MM.1S (cell line): ENCODE measurements at regions not wholly inside any gene's neighbourhood (a gene's known extent, or its start where the extent isn't known, plus 50 kb on each side); places are given as distances from the start of the nearest gene placed in this dataset.
A peak's percentile ranks its signal among the peaks of the same experiment; 100 is the strongest.

Experiments used
- EZH2 ChIP-seq: fragments of 300-600 bp; sonication (generic); optimal IDR thresholded peaks from 2 replicates; pipeline ENCODE3; 2017; ENCODE audit warnings: low read depth, mild to moderate bottlenecking, antibody characterized with exemption, low read length, mixed read lengths
- EZH2phosphoT487 ChIP-seq: fragments of 300-600 bp; sonication (generic); IDR thresholded peaks from 2 replicates; pipeline ENCODE4 v1.6.1; 2018; ENCODE audit warnings: antibody characterized with exemption, low read length
- TF ChIP-seq, protein P1 (sequence below): fragments of 300-600 bp; sonication (generic); IDR thresholded peaks from 2 replicates; pipeline ENCODE4 v1.5.1; 2016; ENCODE audit warnings: antibody characterized with exemption, low read length, mixed read lengths

DNA sequence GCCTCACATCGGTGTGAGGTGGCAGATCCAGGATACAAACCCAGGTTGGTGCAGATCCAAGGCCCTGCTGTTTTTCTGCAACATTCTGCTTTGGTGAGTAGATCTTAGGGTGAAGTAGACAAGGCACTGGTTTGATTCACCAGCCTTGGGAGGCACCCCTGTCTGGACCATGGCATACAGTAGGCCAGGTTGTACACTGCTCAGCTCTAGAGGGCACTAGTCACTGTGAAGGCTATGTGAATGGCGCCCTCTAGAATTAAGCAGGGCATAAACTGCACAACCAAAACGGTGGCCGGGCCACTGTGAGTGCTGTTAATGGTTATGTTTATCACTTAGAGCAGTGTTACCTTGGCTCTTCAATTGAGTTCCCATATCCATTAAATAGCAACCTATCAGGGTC is 280.6 kb upstream of the PWP1 start:
- TF ChIP-seq EZH2phosphoT487, result no peak
- no peak for TF ChIP-seq EZH2
- TF ChIP-seq, protein P1, sequence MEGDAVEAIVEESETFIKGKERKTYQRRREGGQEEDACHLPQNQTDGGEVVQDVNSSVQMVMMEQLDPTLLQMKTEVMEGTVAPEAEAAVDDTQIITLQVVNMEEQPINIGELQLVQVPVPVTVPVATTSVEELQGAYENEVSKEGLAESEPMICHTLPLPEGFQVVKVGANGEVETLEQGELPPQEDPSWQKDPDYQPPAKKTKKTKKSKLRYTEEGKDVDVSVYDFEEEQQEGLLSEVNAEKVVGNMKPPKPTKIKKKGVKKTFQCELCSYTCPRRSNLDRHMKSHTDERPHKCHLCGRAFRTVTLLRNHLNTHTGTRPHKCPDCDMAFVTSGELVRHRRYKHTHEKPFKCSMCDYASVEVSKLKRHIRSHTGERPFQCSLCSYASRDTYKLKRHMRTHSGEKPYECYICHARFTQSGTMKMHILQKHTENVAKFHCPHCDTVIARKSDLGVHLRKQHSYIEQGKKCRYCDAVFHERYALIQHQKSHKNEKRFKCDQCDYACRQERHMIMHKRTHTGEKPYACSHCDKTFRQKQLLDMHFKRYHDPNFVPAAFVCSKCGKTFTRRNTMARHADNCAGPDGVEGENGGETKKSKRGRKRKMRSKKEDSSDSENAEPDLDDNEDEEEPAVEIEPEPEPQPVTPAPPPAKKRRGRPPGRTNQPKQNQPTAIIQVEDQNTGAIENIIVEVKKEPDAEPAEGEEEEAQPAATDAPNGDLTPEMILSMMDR, result peak; percentile 64
